Mesenchymal stem cell (in vitro differentiated cells and primary cell): ENCODE measurements at regions not wholly inside any gene's neighbourhood (a gene's known extent, or its start where the extent isn't known, plus 50 kb on each side); places are given as distances from the start of the nearest gene placed in this dataset.

Source experiments
- DNase-seq: peaks from one replicate; pipeline ENCODE4 v3.0.0-alpha.2; 2013
- H2AFZ ChIP-seq: one replicate; pipeline ENCODE4 v1.6.1; 2013; ENCODE audit warnings: low read depth, mild to moderate bottlenecking, control low read depth, inconsistent platforms, low read length, moderate library complexity
- H2AK5ac ChIP-seq: 2 replicates; pipeline ENCODE4 v1.6.1; 2013; ENCODE audit warnings: low read length, moderate library complexity, mild to moderate bottlenecking, inconsistent platforms; ENCODE audit not compliant: severe bottlenecking
- H2BK120ac ChIP-seq: one replicate; pipeline ENCODE4 v1.6.1; 2013; ENCODE audit warnings: low read depth, mild to moderate bottlenecking, inconsistent platforms, low read length, moderate library complexity
- H2BK12ac ChIP-seq, 2 experiments: one replicate each; pipeline ENCODE4 v1.6.1; 2013; ENCODE audit warnings: inconsistent platforms in 2 of 2, low read length in 2 of 2, mild to moderate bottlenecking in 2 of 2, moderate library complexity in 2 of 2, control low read depth in 1 of 2
- H2BK15ac ChIP-seq: one replicate; pipeline ENCODE4 v1.6.1; 2013; ENCODE audit warnings: mild to moderate bottlenecking, low read depth, inconsistent platforms; ENCODE audit not compliant: poor library complexity, severe bottlenecking
- H2BK5ac ChIP-seq: 2 replicates; pipeline ENCODE4 v1.6.1; 2013; ENCODE audit warnings: low read depth, mild to moderate bottlenecking, low read length, control low read depth, inconsistent platforms; ENCODE audit not compliant: poor library complexity, severe bottlenecking
- H3K14ac ChIP-seq, 2 experiments: one replicate each; pipeline ENCODE4 v1.6.1; 2013; ENCODE audit warnings: inconsistent platforms in 2 of 2, low read length in 2 of 2, control low read depth in 1 of 2, mild to moderate bottlenecking in 1 of 2, moderate library complexity in 1 of 2
- H3K18ac ChIP-seq, 2 experiments: one replicate each; pipeline ENCODE4 v1.6.1; 2013; ENCODE audit warnings: inconsistent platforms in 2 of 2, low read length in 2 of 2, control low read depth in 1 of 2, low read depth in 1 of 2, mild to moderate bottlenecking in 1 of 2
- H3K23ac ChIP-seq, 2 experiments: one replicate each; pipeline ENCODE4 v1.6.1; 2013; ENCODE audit warnings: inconsistent platforms in 2 of 2, low read length in 2 of 2, mild to moderate bottlenecking in 2 of 2, moderate library complexity in 2 of 2, control low read depth in 1 of 2
- H3K27ac ChIP-seq: 2 replicates; pipeline ENCODE4 v1.5.1; 2013; ENCODE audit warnings: mild to moderate bottlenecking, moderate library complexity, low read length, control low read depth, inconsistent platforms; ENCODE audit not compliant: poor library complexity, severe bottlenecking
- H3K27me3 ChIP-seq, 2 experiments: 2 replicates each; pipeline versions ENCODE4 v1.6.1 to v1.7.0; 2013; ENCODE audit warnings: low read length in 2 of 2, mild to moderate bottlenecking in 2 of 2, moderate library complexity in 2 of 2, control low read depth in 1 of 2, inconsistent platforms in 1 of 2; ENCODE audit not compliant: control insufficient read depth in 1 of 2, insufficient read depth in 1 of 2
- H3K36me3 ChIP-seq, 2 experiments: 2 replicates each; pipeline versions ENCODE4 v1.6.1 to v1.7.0; 2013; ENCODE audit warnings: low read length in 2 of 2, control low read depth in 1 of 2, inconsistent platforms in 1 of 2, low read depth in 1 of 2, mild to moderate bottlenecking in 1 of 2; ENCODE audit not compliant: insufficient read depth in 2 of 2, control insufficient read depth in 1 of 2
- H3K4ac ChIP-seq, 2 experiments: one replicate each; pipeline ENCODE4 v1.6.1; 2013; ENCODE audit warnings: inconsistent platforms in 2 of 2, low read length in 2 of 2, mild to moderate bottlenecking in 2 of 2, moderate library complexity in 2 of 2, control low read depth in 1 of 2, low read depth in 1 of 2
- H3K4me1 ChIP-seq: 2 replicates; pipeline ENCODE4 v1.6.1; 2013; ENCODE audit warnings: low read depth, low read length, control low read depth; ENCODE audit not compliant: control insufficient read depth, insufficient read depth
- H3K4me2 ChIP-seq: 2 replicates; pipeline ENCODE4 v1.6.1; 2013; ENCODE audit warnings: low read length, mild to moderate bottlenecking, inconsistent platforms; ENCODE audit not compliant: poor library complexity, severe bottlenecking
- H3K4me3 ChIP-seq, 2 experiments: 2 replicates each; pipeline versions ENCODE4 v1.5.1 to v1.7.0; 2013; ENCODE audit warnings: low read length in 2 of 2, mild to moderate bottlenecking in 2 of 2, control low read depth in 1 of 2, low read depth in 1 of 2; ENCODE audit not compliant: insufficient read depth in 1 of 2
- H3K79me1 ChIP-seq: replicated peaks from 2 replicates; pipeline ENCODE4 v1.6.1; 2013; ENCODE audit warnings: mild to moderate bottlenecking, control low read depth, low read length, inconsistent platforms; ENCODE audit not compliant: poor library complexity, severe bottlenecking
- H3K9ac ChIP-seq: 2 replicates; pipeline ENCODE4 v1.7.0; 2013; ENCODE audit warnings: mild to moderate bottlenecking, low read length, moderate library complexity
- H3K9me3 ChIP-seq: 2 replicates; pipeline ENCODE4 v1.7.0; 2013; ENCODE audit warnings: mild to moderate bottlenecking, low read length; ENCODE audit not compliant: control insufficient read depth
- H4K8ac ChIP-seq: one replicate; pipeline ENCODE4 v1.6.1; 2013; ENCODE audit warnings: inconsistent platforms, mild to moderate bottlenecking, low read length, moderate library complexity
- H4K91ac ChIP-seq: one replicate; pipeline ENCODE4 v1.6.1; 2013; ENCODE audit warnings: mild to moderate bottlenecking, low read length, inconsistent platforms
- WGBS: methylation state at CpG from one replicate; pipeline ENCODE4 v1.1.7; 2013; ENCODE audit warnings: mixed read lengths; 5-methylcytosine and 5-hydroxymethylcytosine counted together

DNA sequence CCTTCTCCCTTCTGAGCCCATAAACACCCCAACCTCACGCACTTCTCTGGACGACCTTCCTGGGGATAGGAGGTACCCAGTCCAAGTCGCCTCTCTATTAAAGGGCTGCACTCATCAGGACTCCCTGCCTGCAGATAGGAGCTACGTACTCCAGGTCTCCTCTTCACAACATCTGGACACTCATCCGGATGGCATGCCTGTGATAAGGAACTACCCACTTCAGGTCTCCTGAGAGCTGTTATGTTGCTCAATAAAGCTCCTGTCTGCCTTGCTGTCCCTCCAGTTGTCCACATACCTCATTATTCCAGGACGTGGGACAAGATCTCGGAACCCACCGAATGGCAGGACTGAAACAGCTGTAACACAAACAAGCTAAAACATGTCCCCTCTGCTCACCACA, 548.0 kb downstream of the TBC1D32 start:
- no peak for DNase-seq
- Histone ChIP-seq H3K14ac (peak overlapping the region in 1 of 2 experiments; percentile 71), H3K27ac (no peak overlapping the region), H3K36me3 (no peaks in the 10 kb centered on the region), H3K4me1 (no peaks in the 10 kb centered on the region), H3K4me2 (no peak overlapping the region), H3K4me3 (no peak overlapping the region), H2AFZ (no peak overlapping the region), H3K9me3 (no peaks in the 10 kb centered on the region), H3K18ac (no peak overlapping the region), H3K27me3 (no peaks in the 10 kb centered on the region), H4K8ac (no peak overlapping the region), H2AK5ac (no peak overlapping the region), H4K91ac (no peak overlapping the region), H2BK5ac (no peak overlapping the region), H2BK15ac (no peak overlapping the region), H2BK12ac (no peak overlapping the region), H3K23ac (no peak overlapping the region), H3K79me1 (no peaks in the 10 kb centered on the region), H3K4ac (no peak overlapping the region), H3K9ac (no peak overlapping the region), H2BK120ac (no peak overlapping the region)
- WGBS = 82% methylated on average over 8 of the region's 8 CpGs

DNA sequence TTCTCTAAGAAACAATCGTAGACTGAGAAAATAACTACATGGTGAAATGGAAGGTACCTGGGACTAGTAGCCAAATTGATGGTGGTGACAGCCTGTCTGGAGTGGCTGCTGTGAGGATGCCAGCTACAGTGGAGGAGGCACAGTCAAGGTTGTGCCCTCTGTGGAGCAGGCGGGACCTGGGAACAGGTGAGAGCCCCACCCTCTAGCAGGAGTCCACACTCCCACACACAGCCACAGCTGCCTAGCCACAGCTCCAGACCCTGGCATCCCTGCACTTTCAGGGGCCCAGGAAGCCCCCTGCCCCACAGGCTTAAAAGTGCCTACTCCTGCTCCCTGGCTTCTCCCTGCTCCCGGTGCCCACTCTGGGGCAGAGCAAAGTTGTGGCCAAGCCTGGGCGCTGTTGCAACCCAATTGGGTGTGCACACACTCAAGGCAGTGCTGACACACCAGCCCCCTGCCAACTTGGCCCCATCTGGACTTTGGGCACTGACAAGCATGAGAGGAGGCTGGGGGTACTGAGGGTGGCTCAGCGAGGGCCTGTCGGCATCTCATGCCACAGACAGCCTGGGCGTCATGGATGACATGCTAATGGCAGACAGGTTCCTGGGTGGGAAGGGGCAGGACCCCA, 548.7 kb downstream of the TBC1D32 start:
- Histone ChIP-seq H3K18ac (no peak overlapping the region), H3K23ac (no peak overlapping the region), H2AFZ (no peak overlapping the region), H2BK120ac (no peak overlapping the region), H3K14ac (no peak overlapping the region), H3K27me3 (no peaks in the 10 kb centered on the region), H3K9me3 (no peaks in the 10 kb centered on the region), H3K36me3 (no peaks in the 10 kb centered on the region), H2AK5ac (no peak overlapping the region), H3K4me3 (no peak overlapping the region), H2BK12ac (no peak overlapping the region), H3K4ac (no peak overlapping the region), H2BK5ac (no peak overlapping the region), H4K8ac (no peak overlapping the region), H3K79me1 (no peaks in the 10 kb centered on the region), H2BK15ac (no peak overlapping the region), H4K91ac (no peak overlapping the region), H3K4me1 (no peaks in the 10 kb centered on the region), H3K9ac (no peak overlapping the region), H3K27ac (no peak overlapping the region), H3K4me2 (no peak overlapping the region)
- no peak for DNase-seq
- 82% methylated on average over 7 of the region's 7 CpGs for WGBS

DNA sequence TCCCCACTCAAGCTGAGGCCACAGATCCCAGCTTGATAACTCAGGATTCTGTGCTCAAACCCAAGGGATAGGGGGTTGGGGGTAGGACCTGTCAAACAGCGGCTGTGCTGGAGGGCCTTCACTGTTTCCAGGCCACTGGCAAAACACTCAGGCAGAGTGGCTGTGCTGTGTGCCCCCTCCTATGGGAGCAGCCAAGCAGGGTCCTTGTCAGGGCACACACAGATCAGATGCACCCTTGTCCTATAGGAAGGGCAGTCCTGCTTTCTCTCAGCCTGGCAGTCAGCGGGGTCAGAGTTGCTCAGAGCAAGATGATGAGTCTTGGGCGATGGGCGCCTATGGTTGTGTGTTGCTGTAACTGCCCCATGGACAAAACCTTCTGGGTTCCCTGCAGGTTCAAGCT, 554.8 kb downstream of the TBC1D32 start:
- 89% methylated on average over 4 of the region's 4 CpGs for WGBS
- Histone ChIP-seq H3K4me1 (no peaks in the 10 kb centered on the region), H3K18ac (no peak overlapping the region), H3K9ac (no peak overlapping the region), H2AFZ (no peak overlapping the region), H2BK120ac (no peak overlapping the region), H3K14ac (no peak overlapping the region), H2BK5ac (no peak overlapping the region), H3K23ac (no peak overlapping the region), H3K27me3 (no peaks in the 10 kb centered on the region), H3K79me1 (no peaks in the 10 kb centered on the region), H2BK15ac (no peak overlapping the region), H4K91ac (no peak overlapping the region), H3K4me2 (no peak overlapping the region), H3K27ac (no peak overlapping the region), H2AK5ac (no peak overlapping the region), H3K4ac (no peak overlapping the region), H3K36me3 (no peaks in the 10 kb centered on the region), H3K9me3 (peaks cover 19% of the 10 kb centered on the region), H2BK12ac (no peak overlapping the region), H3K4me3 (no peak overlapping the region), H4K8ac (no peak overlapping the region)
- no peak for DNase-seq

DNA sequence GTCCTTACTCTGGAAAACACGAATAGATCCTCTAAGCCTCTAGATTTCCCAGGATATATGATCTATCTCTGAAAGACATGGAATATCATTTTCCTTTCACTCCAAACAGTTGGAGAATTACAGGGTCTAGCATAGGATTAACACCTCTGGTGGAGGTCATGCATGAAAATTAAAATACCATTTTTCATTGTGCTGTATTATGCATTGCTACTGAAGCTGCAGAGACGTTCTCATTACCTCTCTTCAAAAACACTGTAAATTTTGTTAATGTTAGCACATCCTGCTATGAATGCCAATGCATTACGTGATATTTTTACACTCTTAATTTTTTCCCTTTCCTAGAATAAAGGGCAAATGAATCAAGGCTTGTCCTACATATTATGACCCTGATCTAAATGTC, 558.6 kb downstream of the TBC1D32 start:
- Histone ChIP-seq H3K4me3 (no peak overlapping the region), H2AFZ (no peak overlapping the region), H3K9me3 (peaks cover 19% of the 10 kb centered on the region), H4K8ac (no peak overlapping the region), H3K4me1 (no peaks in the 10 kb centered on the region), H3K23ac (no peak overlapping the region), H2BK15ac (no peak overlapping the region), H3K27ac (no peak overlapping the region), H3K36me3 (no peaks in the 10 kb centered on the region), H3K27me3 (no peaks in the 10 kb centered on the region), H3K9ac (no peak overlapping the region), H2BK12ac (no peak overlapping the region), H3K79me1 (no peaks in the 10 kb centered on the region), H4K91ac (no peak overlapping the region), H2AK5ac (no peak overlapping the region), H3K4me2 (no peak overlapping the region), H3K18ac (no peak overlapping the region), H3K14ac (no peak overlapping the region), H3K4ac (no peak overlapping the region), H2BK120ac (no peak overlapping the region), H2BK5ac (no peak overlapping the region)
- 94% methylated on average over 3 of the region's 3 CpGs for WGBS
- DNase-seq = no peak
